MG63 (cell line): ENCODE measurements at regions not wholly inside any gene's neighbourhood (a gene's known extent, or its start where the extent isn't known, plus 50 kb on each side); places are given as distances from the start of the nearest gene placed in this dataset.
"Not testable (repeated sequence)": the region's sequence is repeated elsewhere in the genome, so short reads cannot be mapped to it uniquely, and the experiment has no call there.

Source experiments
- DNase-seq: peaks from one replicate; pipeline ENCODE4 v3.0.0-alpha.2; 2020
- H3K27me3 ChIP-seq: fragments of 250-450 bp; sonication (Bioruptor Pico); 2 replicates; pipeline ENCODE4 v1.5.1; 2020; ENCODE audit warnings: mild to moderate bottlenecking, moderate library complexity
- H3K36me3 ChIP-seq: fragments of 250-450 bp; sonication (Bioruptor Pico); 2 replicates; pipeline ENCODE4 v1.5.1; 2020; ENCODE audit warnings: mild to moderate bottlenecking, moderate library complexity
- H3K4me3 ChIP-seq: fragments of 250-450 bp; sonication (Bioruptor Pico); 2 replicates; pipeline ENCODE4 v1.5.1; 2020; ENCODE audit warnings: mild to moderate bottlenecking, moderate library complexity
- H3K9me3 ChIP-seq: fragments of 250-450 bp; sonication (Bioruptor Pico); 2 replicates; pipeline ENCODE4 v1.5.1; 2020; ENCODE audit warnings: mild to moderate bottlenecking, moderate library complexity

DNA sequence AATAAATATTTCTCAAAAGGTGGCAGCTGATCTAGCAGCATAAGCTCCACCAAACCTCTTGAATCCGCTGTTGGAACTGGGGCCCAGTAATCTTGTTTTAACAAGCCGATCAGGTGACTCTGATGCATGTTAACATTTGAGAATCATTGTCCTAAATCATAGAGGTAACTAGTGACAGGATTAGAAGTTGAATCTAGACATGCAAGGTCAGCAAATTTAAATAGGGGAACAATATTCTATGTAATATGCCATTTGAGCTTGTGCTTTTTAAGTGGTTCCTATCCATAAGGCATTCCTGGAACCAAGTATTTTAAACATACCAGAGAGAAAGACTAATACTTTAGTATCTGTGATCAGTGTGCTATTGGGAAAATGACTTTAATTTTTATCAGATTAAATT lies 412.8 kb downstream of the PYDC2 start:
- Histone ChIP-seq H3K36me3 (no peaks in the 10 kb centered on the region), H3K4me3 (no peak overlapping the region), H3K27me3 (no peaks in the 10 kb centered on the region), H3K9me3 (no peaks in the 10 kb centered on the region)
- no peak for DNase-seq

DNA sequence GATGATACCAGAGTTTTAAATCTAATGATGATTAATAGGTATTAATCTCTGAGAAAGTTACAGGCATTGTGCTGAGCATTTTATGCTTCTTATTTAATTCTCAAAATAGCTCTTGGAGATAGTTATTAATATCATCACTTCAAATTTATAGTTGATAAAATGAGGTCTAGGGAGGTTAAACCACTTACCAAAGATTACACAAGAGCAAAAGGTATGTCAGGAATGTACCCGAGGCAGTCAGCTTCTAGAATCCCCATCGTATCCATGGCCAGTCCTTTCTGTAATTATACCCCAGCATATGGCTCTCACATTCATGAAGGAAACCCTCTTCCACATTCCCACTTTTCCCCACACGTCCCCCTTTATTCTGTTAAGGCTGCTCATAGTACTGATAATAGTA lies 421.3 kb downstream of the PYDC2 start:
- no peak overlapping the region for H3K4me3 ChIP-seq
- H3K36me3 ChIP-seq, result no peaks in the 10 kb centered on the region
- no peaks in the 10 kb centered on the region for H3K27me3 ChIP-seq
- H3K9me3 ChIP-seq, result no peaks in the 10 kb centered on the region
- no peak for DNase-seq

DNA sequence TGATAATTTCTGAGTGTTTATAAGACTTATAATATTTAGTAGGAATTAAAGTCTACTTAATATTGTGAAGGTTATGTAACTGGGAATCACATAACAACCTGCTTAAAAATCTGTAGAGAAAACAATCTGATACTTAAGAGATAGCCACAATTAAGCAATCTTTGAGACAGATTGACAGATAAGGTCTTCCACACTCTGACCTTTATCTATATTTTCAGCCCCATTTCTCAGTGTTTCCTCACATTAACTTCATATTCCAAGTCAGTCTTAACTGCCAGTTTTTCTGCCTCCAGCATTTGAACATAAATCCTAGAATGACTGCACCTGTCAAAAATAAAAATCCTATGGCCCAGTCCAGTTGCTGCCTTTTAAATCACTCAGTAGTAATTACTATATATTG lies 423.2 kb downstream of the PYDC2 start:
- Histone ChIP-seq H3K4me3 (no peak overlapping the region), H3K27me3 (no peaks in the 10 kb centered on the region), H3K9me3 (no peaks in the 10 kb centered on the region), H3K36me3 (no peaks in the 10 kb centered on the region)
- DNase-seq, result no peak

DNA sequence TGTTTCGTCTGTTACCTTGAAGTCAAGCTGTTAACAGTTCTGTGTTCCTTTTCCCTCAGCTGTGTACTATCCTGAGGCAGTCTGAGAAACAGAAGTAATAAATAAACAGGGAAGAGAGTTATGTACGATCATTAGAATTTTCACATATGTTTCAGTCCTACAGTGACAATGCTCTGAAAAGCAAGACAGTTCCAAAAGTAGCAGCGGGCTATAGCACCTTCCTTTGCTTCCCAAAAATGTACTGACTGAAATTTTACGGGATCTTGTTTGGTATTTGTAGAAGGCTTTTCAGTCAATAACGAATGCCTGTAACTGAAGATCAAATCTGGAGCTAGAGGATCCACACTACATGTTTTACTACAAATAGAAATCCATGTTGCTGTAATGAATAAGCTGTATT lies 428.1 kb downstream of the PYDC2 start:
- no peak for DNase-seq
- H3K36me3 ChIP-seq, result no peaks in the 10 kb centered on the region
- H3K4me3 ChIP-seq, result no peak overlapping the region
- H3K9me3 ChIP-seq, result no peaks in the 10 kb centered on the region
- no peaks in the 10 kb centered on the region for H3K27me3 ChIP-seq

DNA sequence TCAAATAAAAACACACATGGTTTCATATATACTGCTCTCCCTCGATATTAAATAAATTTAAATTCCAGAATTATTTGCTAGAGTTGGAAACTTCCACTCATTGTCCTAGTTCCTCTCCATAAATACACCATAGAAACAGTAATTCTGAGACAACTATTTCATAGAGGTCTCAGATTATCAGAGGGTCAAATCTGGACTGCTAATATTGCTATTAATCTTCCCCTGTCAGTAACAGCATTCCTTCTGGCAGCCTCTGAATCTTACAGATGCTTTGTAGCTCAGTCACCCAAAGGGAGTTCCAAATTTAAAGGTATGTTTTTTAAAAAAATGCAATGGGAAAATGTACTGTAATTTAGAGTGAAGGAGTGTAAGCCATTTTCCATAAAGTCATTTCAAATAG lies 428.8 kb downstream of the PYDC2 start:
- no peaks in the 10 kb centered on the region for H3K36me3 ChIP-seq
- no peaks in the 10 kb centered on the region for H3K9me3 ChIP-seq
- DNase-seq, result no peak
- H3K4me3 ChIP-seq, result no peak overlapping the region
- H3K27me3 ChIP-seq, result no peaks in the 10 kb centered on the region

DNA sequence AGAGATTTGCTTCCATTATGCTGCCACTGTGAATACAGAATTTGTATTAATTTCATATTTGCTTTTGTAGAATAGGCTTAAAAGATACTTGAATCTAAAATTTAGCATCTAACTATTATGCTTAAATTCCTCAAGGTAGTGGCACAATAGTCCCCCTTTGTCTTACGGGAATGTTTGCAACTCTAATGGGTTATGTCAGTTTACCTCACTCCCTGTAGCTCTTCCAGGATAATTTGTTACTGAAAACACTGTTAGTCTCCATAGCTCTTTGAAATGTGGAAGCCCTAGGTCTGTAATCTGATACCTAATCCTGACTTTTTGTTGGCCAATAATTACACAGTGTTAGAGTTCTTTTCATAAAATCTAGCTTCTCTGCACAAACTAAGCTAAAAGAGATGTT lies 433.4 kb downstream of the PYDC2 start:
- H3K9me3 ChIP-seq, result no peaks in the 10 kb centered on the region
- no peak overlapping the region for H3K4me3 ChIP-seq
- DNase-seq, result no peak
- H3K36me3 ChIP-seq, result no peaks in the 10 kb centered on the region
- no peaks in the 10 kb centered on the region for H3K27me3 ChIP-seq

DNA sequence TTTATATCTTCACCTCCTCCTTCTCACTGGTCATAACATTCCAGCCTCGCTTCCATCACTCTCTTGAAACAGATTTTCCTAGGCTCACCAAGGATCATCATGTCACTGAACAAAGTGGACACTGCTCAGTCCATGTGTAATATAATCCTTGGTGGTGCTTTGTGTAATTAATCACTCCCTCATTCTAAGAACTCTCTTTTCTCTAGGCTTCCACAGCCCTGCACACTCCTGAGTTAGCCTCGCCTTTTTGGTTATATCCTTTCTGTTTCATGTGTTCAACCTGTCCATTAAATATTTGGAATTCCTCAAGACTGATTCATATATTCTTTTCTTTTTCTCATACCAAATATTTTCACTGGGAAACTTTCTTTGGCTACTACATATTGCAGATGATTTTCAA lies 440.8 kb downstream of the PYDC2 start:
- H3K4me3 ChIP-seq, result no peak overlapping the region
- H3K27me3 ChIP-seq, result no peaks in the 10 kb centered on the region
- no peaks in the 10 kb centered on the region for H3K36me3 ChIP-seq
- no peaks in the 10 kb centered on the region for H3K9me3 ChIP-seq
- no peak for DNase-seq

DNA sequence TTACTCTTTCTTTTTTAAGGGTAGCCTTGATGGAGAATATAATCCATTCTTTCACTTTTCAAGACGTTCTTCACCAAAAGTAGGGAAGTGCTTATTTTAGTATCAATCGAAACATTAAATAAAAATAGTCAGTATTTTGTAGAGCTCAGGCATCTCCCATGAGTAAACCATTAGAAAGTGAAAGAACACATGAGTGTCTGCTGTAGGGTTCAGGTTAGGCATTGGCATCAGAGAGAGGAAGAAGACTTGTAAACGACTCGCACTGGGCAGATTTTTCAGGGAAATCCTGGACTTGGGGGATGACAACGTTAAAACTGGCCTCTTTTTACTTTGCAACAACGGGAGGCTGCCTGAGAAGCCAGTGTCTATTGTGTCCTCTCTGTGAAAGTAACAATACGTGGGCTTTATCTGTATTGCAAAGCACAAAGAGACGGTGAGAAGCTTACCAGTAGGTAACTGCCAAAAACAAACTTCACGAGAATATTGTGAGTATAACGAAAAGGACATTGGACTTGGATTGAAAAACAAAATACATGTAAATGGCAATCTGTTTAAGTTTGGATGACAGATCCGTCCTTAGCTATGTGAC lies 451.7 kb downstream of the PYDC2 start:
- H3K9me3 ChIP-seq, result no peaks in the 10 kb centered on the region; the same call in 1 of the 2 replicates
- DNase-seq, result no peak

DNA sequence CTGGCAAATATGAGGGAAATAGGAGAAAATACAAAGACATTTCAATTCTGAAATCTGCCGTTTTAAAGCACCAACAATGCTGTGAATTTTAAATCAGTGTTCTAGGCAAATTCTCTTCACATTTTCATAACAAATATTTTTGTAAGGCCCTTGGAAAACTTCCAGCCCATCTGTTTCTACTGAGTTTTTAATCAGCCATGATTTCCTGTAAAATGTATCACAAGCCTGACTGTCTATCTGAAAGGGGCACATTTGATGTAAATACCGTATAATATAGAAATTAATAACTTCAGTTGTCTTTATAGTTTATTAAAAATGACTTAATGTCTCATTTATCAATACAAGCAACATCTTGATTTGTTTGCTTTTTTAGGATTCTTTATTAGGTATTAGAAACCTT lies 454.7 kb downstream of the PYDC2 start:
- Histone ChIP-seq H3K9me3 (no peaks in the 10 kb centered on the region; the same call in 1 of the 2 replicates), H3K36me3 (no peaks in the 10 kb centered on the region), H3K4me3 (no peak overlapping the region), H3K27me3 (no peaks in the 10 kb centered on the region)
- no peak for DNase-seq

More for the DNA sequence above, 451.7 kb downstream of the PYDC2 start:
- H3K27me3 ChIP-seq, result no peaks in the 10 kb centered on the region
- H3K4me3 ChIP-seq, result no peak overlapping the region
- H3K36me3 ChIP-seq, result no peaks in the 10 kb centered on the region

DNA sequence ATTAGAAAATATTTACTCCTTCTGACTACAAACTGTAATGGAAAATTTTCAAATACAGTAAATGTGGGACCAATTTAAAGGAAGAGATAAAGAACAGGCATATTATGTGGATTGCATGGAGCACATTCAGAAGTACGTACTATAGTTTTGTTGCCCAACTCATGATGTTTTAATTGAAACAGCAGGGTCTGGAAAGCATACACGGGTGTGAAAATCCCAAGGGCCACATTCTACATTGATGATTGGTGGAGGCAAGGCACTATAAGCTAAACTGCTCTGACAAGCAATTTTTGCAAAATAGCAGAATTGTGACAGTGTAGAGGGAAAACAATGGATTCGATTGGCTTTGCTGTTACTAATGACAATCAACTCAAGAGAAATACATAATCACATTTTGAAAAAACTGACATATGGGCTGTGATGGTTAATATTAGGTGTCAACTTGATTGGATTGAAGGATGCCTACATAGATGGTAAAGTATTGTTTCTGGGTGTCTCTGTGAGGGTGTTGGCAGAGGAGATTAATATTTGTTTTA lies 458.6 kb downstream of the PYDC2 start:
- no peak for DNase-seq
- Histone ChIP-seq H3K27me3 (no peaks in the 10 kb centered on the region), H3K36me3 (no peaks in the 10 kb centered on the region), H3K9me3 (no peaks in the 10 kb centered on the region), H3K4me3 (no peak overlapping the region)

DNA sequence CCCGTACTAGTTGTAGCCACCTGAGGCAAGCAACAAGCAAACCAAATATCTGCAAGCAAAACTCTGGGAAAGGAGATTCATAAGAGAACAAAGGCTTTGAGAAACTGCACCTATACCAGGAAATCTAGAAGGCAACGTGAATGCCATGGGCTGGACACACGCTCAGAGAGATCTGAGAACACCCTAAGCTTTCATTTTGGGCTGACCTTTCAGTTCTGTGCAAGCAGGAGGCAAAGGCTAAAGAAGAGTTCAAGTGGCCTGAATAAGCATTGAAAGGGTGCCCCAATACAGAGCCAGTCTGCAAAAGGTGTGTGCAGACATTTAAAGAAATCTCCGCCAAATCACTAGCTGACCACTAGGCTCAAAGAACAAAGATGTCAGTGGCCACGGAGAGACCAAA lies 461.6 kb downstream of the PYDC2 start:
- Histone ChIP-seq H3K9me3 (no peaks in the 10 kb centered on the region), H3K27me3 (no peaks in the 10 kb centered on the region), H3K36me3 (no peaks in the 10 kb centered on the region), H3K4me3 (no peak overlapping the region)
- DNase-seq, result no peak

DNA sequence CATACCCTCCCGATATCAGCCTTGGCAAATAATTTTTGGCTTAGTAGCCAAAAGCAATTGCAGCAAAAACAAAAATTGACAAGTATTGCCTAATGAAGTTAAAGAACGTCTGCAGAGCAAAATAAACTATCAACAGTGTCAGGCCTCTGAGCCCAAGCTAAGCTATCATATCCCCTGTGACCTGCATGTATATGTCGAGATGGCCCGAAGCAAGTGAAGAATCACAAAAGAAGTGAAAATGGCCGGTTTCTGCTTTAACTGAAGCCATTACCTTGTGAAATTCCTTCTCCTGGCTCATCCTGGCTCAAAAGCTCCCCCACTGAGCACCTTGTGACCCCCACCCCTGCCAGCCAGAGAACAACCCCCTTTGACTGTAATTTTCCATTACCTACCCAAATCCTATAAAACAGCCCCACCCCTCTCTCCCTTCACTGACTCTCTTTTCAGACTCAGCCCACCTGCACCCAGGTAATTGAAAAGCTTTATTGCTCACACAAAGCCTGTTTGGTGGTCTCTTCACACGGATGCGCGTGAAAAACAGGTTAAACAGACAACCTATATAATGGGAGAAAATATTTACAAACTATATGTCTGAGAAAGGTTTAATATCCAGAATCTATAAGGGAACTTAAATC lies 466.3 kb downstream of the PYDC2 start:
- H3K36me3 ChIP-seq, H3K27me3 ChIP-seq, DNase-seq, H3K9me3 ChIP-seq, H3K4me3 ChIP-seq: not testable (repeated sequence)

DNA sequence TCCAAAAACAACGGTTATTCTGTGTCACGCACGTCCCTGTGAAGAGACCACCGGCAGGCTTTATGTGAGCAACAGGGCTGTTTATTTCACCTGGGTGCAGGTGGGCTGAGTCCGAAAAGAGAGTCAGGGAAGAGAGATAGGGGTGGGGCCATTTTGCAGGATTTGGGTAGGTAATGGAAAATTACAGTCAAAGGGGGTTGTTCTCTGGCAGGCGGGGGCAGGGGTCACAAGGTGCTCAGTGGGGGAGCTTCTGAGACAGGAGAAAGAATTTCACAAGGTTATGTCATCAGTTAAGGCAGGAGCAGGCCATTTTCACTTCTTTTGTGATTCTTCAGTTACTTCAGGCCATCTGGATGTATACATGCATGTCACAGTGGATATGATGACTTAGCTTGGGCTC lies 467.0 kb downstream of the PYDC2 start:
- H3K27me3 ChIP-seq, DNase-seq, H3K36me3 ChIP-seq, H3K9me3 ChIP-seq, H3K4me3 ChIP-seq: not testable (repeated sequence)

DNA sequence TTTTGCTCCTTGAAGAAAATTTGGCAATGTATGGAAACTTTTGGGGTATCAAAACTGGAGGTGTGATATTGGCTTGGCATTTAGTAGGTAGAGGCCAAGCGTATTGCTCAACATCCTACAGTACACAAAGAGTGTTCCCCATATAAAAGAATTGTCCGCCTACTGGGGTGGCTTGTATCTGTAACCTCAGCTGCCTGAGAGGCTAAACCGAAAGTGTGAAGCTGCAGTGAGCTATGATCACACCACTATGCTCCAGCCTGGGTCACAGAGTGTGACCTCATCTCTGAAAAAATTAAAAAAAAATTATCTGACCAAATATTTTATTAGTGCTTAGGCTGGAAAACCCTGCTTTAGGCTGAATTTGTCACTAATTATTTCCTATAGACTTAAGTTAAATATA lies 483.9 kb downstream of the PYDC2 start:
- DNase-seq, result no peak
- Histone ChIP-seq H3K36me3 (no peaks in the 10 kb centered on the region), H3K27me3 (no peaks in the 10 kb centered on the region), H3K4me3 (no peak overlapping the region), H3K9me3 (no peaks in the 10 kb centered on the region)

DNA sequence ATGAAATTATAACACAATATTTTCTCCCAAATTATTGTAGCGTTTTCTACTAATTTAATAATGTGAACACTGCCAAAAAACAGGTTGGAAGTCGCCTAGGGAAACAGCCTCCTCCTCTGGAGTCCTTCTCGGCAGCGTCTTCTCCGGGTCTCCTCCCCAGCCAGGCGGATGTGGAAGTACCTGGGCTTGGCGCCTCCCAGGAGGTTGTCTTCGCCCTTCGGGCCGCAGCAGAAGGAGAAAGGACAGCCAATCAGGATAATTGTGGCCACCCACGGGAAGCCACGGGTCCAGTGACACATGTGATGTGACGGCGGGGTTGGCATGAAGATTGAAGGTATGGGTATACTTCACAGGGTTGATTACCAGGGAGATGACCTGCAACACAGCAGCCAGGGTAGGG lies 491.2 kb downstream of the PYDC2 start:
- no peak for DNase-seq
- H3K4me3 ChIP-seq, result no peak overlapping the region
- H3K36me3 ChIP-seq, result no peaks in the 10 kb centered on the region
- H3K9me3 ChIP-seq, result no peaks in the 10 kb centered on the region
- no peaks in the 10 kb centered on the region for H3K27me3 ChIP-seq

DNA sequence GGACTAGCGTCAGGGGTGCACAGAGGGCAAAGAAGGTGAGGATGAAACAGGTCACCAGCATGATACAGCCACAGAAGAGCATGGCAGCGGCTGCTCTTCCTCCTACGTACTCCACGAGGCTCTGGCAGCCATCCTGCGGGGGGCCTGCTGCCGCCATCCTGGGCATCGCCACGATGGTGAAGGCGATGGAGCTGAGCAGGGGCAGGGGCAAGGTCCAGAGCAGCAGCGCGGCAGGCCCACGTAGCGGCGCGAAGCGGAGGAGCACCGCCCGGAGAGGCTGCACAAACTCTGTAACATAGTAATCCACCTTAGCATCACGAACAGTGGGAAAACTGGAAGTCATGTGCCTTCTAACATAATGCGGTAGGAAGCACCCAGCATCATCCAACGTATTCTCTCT lies 491.6 kb downstream of the PYDC2 start:
- H3K27me3 ChIP-seq, result no peaks in the 10 kb centered on the region
- H3K9me3 ChIP-seq, result no peaks in the 10 kb centered on the region

DNA sequence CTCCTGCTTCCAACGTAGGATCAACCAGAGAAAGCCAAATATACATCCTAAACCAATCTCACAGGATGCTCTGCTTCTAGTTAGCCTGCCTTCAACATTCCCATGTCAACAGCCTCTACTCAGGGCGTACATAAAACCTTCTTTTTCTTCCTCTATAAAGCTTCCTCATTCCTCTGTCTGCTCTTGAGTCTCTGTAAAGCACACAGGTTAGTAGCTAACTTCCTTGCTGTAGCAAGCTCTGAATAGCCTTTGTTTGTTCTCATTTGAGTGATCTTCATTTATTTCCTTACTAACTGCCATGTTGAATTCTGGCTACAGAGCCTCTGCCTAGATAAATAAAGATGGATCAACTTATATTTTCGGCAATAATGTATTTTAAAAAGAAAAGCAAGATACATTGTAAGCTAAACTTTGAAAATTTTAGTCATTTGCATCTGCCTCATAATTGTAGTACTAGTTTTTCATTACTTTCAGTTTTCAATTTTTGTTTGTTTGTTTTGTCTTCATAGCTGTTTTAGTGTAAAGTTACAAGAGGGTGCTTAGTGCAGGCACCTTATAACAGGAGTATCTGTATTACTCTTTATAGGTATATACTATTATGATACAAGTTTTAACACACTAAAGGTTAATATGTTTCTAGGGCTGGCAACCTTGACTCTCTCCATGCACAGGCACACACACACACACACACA lies 498.2 kb downstream of the PYDC2 start:
- Histone ChIP-seq H3K4me3 (no peak overlapping the region), H3K36me3 (no peaks in the 10 kb centered on the region), H3K9me3 (no peaks in the 10 kb centered on the region), H3K27me3 (no peaks in the 10 kb centered on the region)
- no peak for DNase-seq

More for the DNA sequence above, 491.6 kb downstream of the PYDC2 start:
- DNase-seq, result no peak
- no peak overlapping the region for H3K4me3 ChIP-seq
- H3K36me3 ChIP-seq, result no peaks in the 10 kb centered on the region

DNA sequence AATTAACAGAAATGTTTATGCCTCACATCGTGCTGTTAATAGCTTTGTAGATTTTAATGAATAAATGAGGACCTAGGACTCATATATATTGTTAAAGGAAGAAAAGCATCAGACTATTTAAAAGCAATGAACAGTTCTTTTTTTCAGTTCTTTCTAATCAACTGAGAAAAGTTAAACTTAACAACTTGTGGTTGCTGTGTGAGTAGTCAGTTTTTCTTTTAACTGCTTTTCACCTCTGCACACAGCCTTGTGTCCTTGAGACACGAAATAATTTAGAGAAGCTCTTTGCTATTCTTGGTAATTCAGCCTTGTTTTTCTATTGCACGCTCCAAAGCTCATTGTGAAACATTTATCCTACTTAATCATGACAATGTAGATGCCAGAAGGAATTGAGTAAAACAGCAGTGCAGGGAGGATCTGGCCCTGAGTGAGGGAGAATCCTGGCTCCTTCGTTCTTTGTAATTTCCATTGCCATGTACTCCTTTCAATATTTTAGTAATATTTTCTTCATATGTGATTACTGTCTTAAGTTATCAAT lies 499.0 kb downstream of the PYDC2 start:
- DNase-seq, result no peak

More for the DNA sequence above, 499.0 kb downstream of the PYDC2 start:
- no peak overlapping the region for H3K4me3 ChIP-seq
- H3K36me3 ChIP-seq, result no peaks in the 10 kb centered on the region
- no peaks in the 10 kb centered on the region for H3K9me3 ChIP-seq
- no peaks in the 10 kb centered on the region for H3K27me3 ChIP-seq
